NCI-H748 treated with DMSO at 0.1 percent for 48 hours (cell line): ENCODE measurements at regions not wholly inside any gene's neighbourhood (a gene's known extent, or its start where the extent isn't known, plus 50 kb on each side); places are given as distances from the start of the nearest gene placed in this dataset.
A peak's percentile ranks its signal among the peaks of the same experiment; 100 is the strongest.
"Not testable (repeated sequence)": the region's sequence is repeated elsewhere in the genome, so short reads cannot be mapped to it uniquely, and the experiment has no call there.

ENCODE experiments used
- DNase-seq: peaks from one replicate; lab custom pipeline; 2025; lab: John Stamatoyannopoulos, UW

GRCh38 chr3:61381745-61382392, 130.6 kb upstream of the FHIT start:
- peak; percentile 49 for DNase-seq

- DNase-seq, result no peak
Observed at GRCh38 chr3:61387817-61388216, 136.6 kb upstream of the FHIT start.

- DNase-seq, result not testable (repeated sequence)
Observed at GRCh38 chr3:61393480-61393947, 142.3 kb upstream of the FHIT start.

- no peak for DNase-seq
Observed at GRCh38 chr3:61401359-61401758, 150.1 kb upstream of the FHIT start.

- DNase-seq, result no peak
Observed at GRCh38 chr3:61407397-61407796, 154.0 kb upstream of the PTPRG start.

GRCh38 chr3:61409638-61410037, 151.7 kb upstream of the PTPRG start:
- no peak for DNase-seq

- not testable (repeated sequence) for DNase-seq
Observed at GRCh38 chr3:61410358-61410757, 151.0 kb upstream of the PTPRG start.

GRCh38 chr3:61411009-61411662, 150.2 kb upstream of the PTPRG start:
- no peak for DNase-seq

- DNase-seq, result no peak
Observed at GRCh38 chr3:61414456-61414855, 146.9 kb upstream of the PTPRG start.

- DNase-seq, result no peak
Observed at GRCh38 chr3:61415201-61415600, 146.2 kb upstream of the PTPRG start.

GRCh38 chr3:61416618-61417017, 144.8 kb upstream of the PTPRG start:
- DNase-seq, result no peak

- DNase-seq, result no peak
Observed at GRCh38 chr3:61417352-61417751, 144.0 kb upstream of the PTPRG start.

- DNase-seq, result no peak
Observed at GRCh38 chr3:61420136-61420759, 141.1 kb upstream of the PTPRG start.

GRCh38 chr3:61422945-61423673, 138.3 kb upstream of the PTPRG start:
- no peak for DNase-seq

- no peak for DNase-seq
Observed at GRCh38 chr3:61425356-61425755, 136.0 kb upstream of the PTPRG start.

GRCh38 chr3:61429106-61429505, 132.3 kb upstream of the PTPRG start:
- DNase-seq, result no peak

- DNase-seq, result not testable (repeated sequence)
Observed at GRCh38 chr3:61434901-61435300, 126.5 kb upstream of the PTPRG start.

GRCh38 chr3:61435361-61435760, 126.0 kb upstream of the PTPRG start:
- DNase-seq, result not testable (repeated sequence)

- DNase-seq, result no peak
Observed at GRCh38 chr3:61438253-61439121, 122.9 kb upstream of the PTPRG start.

GRCh38 chr3:61439122-61439458, 122.3 kb upstream of the PTPRG start:
- no peak for DNase-seq

GRCh38 chr3:61442696-61443095, 118.7 kb upstream of the PTPRG start:
- DNase-seq, result no peak

- DNase-seq, result no peak
Observed at GRCh38 chr3:61443886-61444285, 117.5 kb upstream of the PTPRG start.
